HG02852 (cell line): ENCODE measurements at regions not wholly inside any gene's neighbourhood (a gene's known extent, or its start where the extent isn't known, plus 50 kb on each side); places are given as distances from the start of the nearest gene placed in this dataset.
"Not testable (repeated sequence)": the region's sequence is repeated elsewhere in the genome, so short reads cannot be mapped to it uniquely, and the experiment has no call there.

Source experiments
- ATAC-seq: cut with Tn5 transposase; IDR thresholded peaks from one replicate; pipeline ENCODE4 v1.9.1; 2021; ENCODE audit warnings: mild to moderate bottlenecking, moderate library complexity; ENCODE audit not compliant: unreplicated experiment

DNA sequence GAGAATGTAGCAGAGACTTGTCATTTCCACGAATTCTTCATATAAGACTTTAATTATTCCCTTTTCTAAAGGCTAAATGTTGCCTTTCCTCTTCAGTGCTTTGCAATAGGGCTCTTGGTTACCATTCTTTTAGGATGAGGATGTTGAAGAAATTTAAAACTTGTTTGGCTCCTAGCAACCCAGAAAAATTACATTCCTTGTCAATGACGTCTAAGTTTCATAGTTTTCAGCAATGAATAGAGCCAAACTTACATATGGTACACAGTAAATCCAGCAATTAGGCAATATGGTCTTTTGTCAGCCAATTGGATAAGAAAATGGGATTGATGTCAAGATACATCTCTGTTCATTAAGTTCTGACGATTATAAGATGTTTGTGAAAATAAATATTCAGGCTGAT is 1639.6 kb upstream of the PCDH10 start:
- no peak for ATAC-seq

DNA sequence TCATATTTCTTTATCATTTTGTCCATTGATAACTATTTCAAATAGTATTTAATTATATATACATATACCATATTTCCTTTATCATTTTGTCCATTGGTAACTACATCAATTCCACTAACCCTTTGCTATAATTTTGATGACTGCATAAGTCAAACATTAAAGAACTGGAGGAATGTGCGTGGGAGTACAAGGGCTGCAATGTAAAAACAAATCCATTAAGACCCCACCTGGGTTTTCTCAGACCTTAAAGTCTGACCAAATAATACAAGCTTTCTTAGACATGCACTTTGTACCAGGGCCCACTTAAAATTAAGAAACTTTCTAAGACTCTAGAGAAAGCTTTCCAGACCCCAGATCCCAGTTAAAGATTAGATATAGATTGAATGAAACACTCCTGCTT is 1622.4 kb upstream of the PCDH10 start:
- ATAC-seq: no peak

DNA sequence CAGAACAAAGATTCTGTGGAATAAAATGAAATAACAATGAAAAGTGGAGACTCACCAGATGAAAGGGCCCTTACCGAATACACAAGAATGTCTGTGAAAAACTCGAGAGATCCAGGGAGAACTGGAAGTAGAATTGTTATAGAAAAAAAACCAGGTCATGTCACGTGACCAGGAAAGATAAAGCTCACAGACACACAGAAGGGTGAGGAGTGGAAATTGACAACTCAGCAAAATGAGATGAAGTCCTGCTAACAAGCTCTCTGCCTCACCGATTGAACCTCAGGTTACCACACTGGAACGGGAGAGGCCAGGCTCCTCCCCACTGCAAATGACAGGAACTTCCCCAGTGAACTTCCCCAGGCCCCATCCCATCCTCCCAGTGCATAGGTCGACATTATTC is 1618.0 kb upstream of the PCDH10 start:
- no peak for ATAC-seq

DNA sequence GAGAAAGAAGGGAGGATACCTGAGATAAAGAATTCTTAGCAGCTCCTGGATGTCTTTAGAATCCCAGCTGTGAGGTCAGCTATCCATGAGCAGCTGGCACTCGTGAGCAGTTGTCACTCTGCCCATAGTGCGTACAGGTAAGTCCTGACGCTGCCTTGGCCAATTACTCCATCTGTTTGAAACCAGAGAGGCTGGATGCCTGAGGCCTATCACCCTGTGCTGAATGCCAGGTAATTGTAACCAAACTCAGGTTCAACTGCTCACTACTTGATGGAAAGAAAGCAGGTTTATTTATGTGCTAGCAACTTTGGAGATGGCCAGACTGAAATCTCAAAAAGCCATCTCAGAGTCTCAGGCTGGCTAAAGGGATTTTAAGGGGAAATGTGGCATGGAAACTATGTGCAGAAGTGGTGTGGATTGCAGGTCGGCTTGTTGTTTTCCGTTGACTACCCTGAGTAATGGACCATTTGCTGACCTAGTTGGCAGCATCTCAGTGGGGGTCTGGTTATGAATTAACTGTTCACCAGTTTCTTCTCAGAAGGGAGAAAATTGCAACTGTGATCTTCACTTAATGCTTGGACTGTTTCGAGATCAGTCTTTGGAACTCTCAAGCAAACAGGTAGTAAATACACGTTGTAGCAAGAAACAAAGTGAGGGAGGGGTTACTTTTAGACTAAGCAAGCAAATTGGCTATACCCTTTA is 1614.0 kb upstream of the PCDH10 start:
- no peak for ATAC-seq

DNA sequence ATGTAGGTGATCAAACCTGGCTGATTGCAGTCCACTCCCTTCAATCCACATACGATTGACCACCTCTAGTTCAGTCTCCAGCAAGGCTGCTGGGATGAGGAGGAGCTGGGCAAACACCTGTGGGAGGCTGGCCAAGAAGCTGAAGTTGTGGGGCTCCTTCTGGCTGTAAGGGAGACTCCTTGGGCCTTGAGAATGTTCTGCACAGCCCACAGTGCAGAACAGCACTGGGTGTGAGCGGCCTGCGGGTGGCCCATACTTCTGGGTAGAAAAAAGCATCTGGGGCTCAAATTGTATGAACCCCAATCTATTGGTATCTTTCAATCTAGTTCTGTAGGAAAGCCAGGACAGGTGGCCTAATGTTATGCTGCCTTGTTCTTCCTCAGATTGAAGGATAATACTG is 1608.8 kb upstream of the PCDH10 start:
- ATAC-seq: no peak

DNA sequence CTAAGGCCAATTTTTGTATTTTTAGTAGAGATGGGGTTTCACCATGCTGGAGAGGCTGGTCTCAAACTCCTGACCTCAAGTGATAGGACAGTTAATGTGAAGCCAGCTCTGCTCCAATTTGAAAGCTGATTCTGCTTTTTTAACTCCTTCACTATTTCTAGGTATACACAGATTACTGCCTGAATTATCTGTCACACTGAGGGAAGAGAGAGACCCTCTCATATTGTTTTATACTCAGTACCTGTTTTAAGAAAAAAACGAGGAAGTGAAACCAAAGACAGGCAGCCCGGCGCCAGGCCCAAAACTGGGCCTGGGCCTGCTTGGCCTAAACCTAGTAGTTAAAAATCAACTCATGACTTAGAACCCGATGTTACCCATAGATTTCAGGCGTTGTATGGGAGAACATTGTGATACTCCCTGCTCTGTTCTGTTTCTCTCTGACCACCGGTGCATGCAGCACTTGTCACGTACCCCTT is 1601.5 kb upstream of the PCDH10 start:
- ATAC-seq: peak; percentile 65

DNA sequence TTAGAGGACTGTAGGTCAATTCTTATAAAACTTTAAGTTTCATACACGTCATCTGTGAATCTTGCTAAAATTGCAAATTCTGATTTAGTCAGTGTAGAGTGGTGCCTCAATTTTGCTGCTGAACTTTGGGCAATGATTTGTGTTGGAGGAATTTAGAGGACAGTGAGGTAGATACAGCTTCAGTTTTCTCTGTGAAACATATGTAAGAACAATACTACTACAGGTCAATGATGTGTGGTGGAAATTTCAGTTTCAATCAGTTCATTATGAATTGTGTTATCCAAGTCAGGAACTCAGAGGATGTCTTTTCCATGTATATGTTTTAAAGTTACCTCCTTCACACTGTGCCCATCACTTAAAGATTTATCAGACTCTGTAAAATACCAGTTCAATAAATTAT is 1597.8 kb upstream of the PCDH10 start:
- peak; percentile 45 for ATAC-seq

DNA sequence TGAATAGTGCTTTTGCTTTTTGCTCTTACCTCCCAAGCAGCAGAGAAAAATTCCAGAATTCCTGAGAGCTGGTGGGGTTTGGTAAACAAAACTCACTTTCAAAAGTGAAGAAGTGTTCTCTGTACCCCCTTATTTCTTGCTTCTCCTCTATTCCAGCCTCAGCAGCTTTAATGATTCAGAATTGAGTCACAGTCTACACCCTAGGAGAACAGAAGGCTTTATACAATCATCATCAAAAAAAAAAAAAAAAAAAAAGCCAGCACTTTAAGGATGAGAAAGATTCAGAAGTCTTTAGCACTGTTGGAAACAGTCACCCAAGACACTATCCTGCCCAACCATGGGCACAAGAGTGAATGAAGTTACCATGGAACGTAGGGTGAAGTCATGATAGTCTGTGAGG is 1583.1 kb upstream of the PCDH10 start:
- no peak for ATAC-seq

DNA sequence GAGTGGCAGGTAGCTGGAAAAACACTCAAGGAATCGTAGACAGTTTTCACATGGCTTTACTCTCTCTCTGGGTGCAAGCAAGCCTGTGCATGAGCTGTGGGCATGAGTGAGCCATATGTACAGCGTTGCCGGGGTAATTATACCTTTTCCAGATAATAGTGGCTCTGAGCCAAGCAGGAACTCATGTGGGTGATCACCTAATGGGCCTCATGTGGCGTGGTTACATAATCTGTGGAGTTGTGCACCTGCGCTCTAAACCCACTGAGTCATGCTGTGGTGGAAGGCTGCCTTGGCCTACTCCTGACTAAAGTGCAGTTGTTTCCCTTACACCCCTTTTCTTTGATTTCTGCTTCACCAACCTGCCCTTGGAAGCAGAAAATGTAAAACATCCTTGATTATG is 1564.5 kb upstream of the PCDH10 start:
- ATAC-seq: no peak

DNA sequence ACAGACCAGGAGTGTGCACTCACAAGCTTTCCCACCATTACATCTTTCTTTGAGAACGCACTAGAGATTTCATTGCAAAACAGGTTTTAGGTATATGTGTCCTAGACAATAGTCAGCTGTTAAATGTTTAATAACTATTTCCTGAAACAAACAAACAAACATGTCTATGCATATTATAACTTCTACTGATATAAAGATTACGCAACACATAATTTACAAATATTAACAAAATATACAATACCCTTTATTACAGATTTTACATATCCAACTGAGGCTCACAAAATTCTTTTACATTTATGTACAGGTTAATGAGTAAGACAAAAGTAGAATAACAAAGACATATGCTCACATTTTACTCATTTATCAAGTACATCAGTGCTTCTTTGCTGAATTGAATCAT is 1554.0 kb upstream of the PCDH10 start:
- ATAC-seq: no peak

DNA sequence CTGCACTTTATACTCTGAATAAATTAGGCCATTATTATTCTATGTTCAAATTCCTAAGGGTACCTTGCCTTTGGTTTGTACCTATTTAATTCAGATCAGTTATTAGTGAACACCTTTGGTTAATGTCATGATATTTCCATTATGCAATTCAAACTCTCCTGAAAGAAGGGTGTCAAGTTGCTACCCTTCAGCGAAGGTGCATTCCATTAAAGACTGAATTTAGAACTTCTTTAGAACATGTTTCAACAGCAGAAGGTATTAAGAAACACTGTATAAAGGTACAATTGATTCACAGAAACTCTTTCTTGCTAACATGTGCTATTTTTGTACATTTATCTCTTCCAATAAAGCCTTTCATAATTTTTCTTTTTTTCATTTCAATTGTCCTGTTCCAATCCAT is 1545.4 kb upstream of the PCDH10 start:
- ATAC-seq: no peak

DNA sequence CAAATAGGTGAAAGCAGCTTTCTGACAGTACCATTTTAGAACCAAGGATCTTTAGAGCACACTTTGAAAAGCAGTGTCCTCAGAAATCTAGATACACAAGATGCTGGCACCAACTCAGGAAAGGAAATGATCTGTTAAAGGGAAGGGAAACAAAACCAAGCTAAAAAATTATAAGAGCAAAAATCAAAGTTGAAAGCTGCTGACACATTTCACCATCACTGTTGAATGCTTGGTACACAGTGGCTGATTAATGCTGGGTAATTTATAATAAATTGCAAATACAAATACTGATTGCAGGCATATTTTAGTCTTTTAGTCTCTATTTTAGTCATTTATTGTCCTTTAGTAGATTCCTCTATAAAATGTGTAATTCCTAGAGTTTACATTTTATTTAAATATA is 1540.1 kb upstream of the PCDH10 start:
- no peak for ATAC-seq

DNA sequence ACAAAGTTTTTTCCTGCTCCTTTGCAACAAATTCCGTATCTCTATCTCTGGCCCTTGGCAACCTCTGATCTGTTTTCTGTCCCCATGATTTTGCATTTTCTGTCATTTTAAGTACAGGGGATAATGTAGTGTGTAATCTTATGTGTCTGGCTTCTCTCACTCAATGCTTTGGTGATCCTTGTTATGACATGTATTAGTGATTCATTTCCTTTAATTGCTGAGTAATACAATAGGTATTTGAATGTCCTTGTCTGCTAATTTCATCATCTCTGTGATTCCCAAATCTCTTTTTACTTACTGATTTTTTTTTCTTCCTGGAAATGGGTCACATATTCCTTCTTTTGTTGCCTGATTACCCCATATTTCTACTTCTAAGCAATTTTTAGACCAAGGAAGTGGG is 1538.6 kb upstream of the PCDH10 start:
- ATAC-seq: not testable (repeated sequence)

DNA sequence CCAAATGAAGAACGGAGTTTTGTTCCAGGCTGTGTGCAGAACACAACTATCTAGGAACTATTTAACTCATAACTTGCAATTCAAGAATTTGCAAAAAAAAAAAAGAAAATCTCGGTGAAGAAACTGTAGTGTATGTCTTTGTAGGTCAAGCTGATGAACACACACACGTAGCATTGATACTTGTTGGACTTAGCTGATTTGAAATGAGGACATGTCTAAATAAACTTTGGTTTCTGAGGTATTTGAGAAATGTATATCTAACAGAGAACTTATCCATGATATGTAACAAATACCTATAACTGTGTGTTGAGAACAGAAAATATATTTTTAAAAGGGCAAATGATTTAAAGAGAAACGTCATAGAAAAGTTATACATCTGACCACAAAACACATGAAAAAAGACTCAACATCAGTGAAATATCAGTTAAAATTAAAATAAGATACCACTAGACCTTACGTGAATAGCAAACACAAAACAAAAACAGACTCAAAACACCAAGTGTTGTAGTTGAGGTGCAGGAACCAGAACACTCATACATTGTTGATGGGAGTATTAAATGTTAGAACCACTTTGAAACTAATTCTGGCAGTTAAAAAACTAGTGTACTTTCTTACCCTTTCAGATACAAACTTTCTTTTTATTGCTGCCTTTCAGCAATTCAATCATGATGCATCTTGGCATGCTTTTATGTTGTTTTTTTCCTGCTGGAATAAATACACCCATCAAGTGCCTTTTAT is 1535.8 kb upstream of the PCDH10 start:
- ATAC-seq: peak; percentile 40

DNA sequence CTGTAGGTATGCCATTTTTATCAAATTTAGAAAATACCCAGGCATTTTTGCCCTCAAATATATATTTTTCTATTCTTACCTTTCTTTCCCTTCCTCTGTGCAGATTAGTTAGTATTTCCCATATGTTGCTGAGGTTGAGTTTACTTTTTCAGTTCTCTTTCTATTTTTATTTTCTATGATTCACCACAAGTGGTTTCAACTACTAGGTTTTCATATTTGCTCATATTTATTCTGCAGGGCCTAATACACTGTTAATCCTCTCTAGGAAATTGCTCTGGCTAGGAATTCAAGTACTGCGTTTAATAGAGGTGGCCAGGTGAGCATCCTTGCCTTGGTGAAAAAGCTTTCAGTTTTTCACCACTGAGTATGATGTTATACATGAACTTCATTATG is 1535.3 kb upstream of the PCDH10 start:
- peak; percentile 92 for ATAC-seq

DNA sequence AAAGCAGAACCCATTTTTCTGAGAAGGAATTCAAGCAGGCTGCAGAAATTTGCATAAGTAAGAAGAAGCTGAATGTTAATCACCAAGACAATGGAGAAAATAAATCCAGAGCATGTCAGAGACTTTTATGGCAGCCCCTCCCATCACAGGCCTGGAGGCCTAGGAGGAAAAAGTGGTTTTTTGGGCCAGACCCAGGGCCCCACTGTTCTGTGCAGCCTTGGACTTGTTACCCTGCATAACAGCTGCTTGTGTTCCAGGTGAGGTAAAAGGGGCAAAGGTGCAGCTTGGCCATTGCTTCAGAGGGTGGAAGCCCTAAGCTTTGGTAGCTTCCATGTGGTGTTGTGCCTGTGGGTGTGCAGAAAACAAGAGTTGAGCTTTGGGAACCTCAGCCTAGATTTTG is 1516.2 kb upstream of the PCDH10 start:
- no peak for ATAC-seq

DNA sequence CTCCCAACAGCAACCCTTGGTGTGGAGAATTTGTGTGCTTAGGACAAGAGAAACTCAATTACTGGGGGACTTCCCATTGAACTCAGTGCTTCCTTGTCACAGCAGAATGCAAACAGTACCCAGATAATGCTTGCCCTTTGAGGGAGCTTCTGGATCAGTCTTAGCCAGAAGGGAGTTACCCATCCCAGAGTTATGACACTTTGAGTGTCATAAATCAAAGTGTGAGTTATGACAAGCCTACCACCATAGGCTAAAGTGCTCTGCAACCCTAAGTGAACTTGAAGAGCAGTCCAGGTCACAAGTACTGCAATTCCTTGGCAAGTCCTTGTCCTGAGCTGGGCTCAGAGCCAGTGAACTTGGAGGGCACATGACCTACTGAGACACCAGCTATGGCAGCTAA is 1513.9 kb upstream of the PCDH10 start:
- no peak for ATAC-seq

DNA sequence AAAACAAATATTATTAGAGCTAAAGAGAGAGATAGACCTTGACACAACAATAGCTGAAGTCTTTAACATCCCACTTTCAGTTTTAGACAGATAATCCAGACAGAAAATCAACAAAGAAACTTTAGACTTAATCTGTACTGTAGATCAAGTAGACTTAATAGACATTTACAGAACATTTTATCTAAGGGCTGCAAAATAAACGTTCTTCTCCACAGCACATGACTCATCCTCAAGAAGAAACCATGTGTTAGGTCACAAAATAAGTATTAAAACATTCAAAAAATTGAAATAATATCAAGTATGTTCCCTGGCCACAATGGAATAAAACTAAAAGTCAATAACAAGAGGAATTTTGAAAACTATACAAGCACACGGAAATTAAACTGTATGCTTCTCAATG is 1510.3 kb upstream of the PCDH10 start:
- no peak for ATAC-seq

DNA sequence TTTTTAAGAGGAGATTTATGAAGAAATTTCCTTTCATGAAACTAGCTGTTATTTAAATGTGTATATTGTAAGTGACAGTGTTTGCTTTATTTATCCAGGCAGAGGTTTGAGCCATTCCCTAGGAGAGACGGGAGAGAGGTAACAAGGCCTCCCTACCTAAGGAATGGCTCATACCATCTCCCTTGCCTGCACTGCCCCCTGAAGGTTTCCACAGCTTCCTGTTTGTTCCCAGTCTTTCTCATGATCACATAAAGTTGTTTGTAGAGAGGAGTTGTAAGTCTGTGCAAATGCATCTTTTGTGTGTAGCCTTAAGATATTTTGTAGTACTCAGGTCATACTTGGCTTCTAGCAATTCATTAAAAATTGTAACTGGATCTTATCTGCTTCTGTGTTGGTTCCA is 1504.5 kb upstream of the PCDH10 start:
- ATAC-seq: no peak

DNA sequence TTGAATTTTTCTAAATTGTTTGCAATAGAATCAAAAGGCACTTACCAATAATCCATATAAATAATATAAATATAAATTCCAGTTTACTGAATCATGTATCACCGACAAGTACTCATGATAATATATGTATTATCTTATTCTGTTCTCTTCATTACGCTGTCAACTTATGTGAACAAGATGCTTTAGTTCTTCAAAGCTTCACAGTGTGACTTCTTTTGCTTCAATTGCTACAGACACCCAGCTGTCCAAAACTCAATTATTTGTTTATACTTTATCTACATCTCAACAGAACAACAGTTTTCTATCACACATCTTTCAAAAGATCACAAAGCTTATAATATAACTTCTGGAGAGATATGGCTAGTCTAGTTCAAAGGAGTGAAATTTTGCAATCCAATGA is 1499.9 kb upstream of the PCDH10 start:
- no peak for ATAC-seq

DNA sequence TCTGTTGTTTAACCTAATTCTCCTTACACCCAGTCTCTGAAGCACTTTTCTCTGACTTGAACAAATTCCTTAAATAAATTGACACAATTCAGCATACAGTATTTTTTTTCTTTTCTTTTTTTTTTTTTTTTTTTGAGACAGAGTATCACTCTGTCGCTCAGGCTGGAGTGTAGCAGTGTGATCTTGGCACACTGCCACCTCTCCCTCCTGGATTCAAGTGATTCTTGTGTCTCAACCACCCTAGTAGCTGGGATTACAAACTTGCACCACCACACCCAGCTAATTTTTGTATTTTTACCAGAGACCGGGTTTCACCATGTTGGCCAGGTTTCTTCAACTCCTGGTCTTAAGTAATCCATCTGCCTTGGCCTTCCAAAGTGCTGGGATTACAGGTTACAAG is 1498.1 kb upstream of the PCDH10 start:
- ATAC-seq: no peak

DNA sequence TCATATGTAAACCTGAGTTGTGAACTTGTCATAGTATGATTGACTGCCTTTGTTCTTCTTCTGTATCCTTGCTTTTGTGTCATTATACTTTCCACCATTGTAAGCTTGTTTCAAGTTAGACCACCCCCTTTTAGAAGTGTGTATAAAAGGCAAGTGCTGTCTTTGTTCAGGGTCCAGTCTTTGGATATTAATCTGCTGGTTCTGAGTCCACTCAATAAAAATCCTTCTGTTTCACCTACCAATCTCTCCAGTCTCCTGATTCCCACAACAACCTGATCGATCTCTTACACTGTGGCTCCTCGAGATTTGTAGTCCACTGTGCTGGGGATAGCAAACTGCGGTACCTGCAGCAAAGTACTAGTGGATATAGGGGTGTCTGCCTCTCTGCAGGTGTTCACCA is 1465.8 kb upstream of the PCDH10 start:
- ATAC-seq: not testable (repeated sequence)

DNA sequence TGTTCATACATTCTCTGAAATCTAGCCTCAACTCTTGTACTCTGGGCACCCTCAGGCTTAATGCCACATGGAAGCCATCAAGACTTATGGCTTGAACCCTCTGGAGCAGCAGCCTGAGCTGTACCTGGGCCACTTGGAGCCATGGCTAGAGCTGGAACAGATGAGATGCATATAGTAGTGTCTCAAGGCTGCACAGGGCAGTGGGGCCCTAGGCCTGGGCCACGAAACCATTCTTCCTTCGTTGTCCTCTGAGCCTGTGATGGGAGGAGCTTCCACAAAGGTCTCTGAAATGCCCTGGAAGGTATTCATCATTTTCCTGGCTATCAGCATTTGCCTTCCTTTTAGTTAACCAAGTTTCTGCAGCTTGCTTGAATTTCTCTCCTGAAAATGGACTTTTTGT is 1427.2 kb upstream of the PCDH10 start:
- no peak for ATAC-seq
